Right lobe of liver (tissue), 6 donors: ENCODE measurements at regions not wholly inside any gene's neighbourhood (a gene's known extent, or its start where the extent isn't known, plus 50 kb on each side); places are given as distances from the start of the nearest gene placed in this dataset.

Source experiments
- ATAC-seq, 4 donors: fragments of 200-7000 bp; cut with Tn5 transposase; one replicate each; pipeline ENCODE4 v1.9.1; 2020; ENCODE audit warnings: mild to moderate bottlenecking in 4 of 4, moderate library complexity in 4 of 4
- DNase-seq, 3 donors: peaks; one replicate each; pipeline ENCODE4 v3.0.0-alpha.2; 2020
- H3K27ac ChIP-seq, 3 donors: fragments of 200-600 bp; one replicate each; pipeline ENCODE4 v1.8.0; 2022
- H3K27me3 ChIP-seq, 2 donors: fragments of 200-600 bp; one replicate each; pipeline ENCODE4 v1.8.0; 2022
- H3K36me3 ChIP-seq, 4 donors: fragments of 200-600 bp; sonication (generic) in 1 of 4; one replicate each; pipeline versions ENCODE4 v1.5.1 to v1.8.0; 2017 to 2022; ENCODE audit warnings: control low read depth in 1 of 4
- H3K4me1 ChIP-seq, 4 donors: fragments of 200-600 bp; sonication (generic) in 1 of 4; one replicate each; pipeline versions ENCODE4 v1.5.1 to v1.8.0; 2017 to 2022; ENCODE audit warnings: control low read depth in 1 of 4
- H3K4me3 ChIP-seq, 3 donors: fragments of 200-600 bp; one replicate each; pipeline ENCODE4 v1.8.0; 2022
- H3K9me3 ChIP-seq, 4 donors: fragments of 200-600 bp; sonication (generic) in 1 of 4; one replicate each; pipeline versions ENCODE4 v1.5.1 to v1.8.0; 2017 to 2022; ENCODE audit warnings: control low read depth in 1 of 4
- POLR2A ChIP-seq: fragments of 450-650 bp; IDR thresholded peaks from one replicate; pipeline ENCODE4 v1.6.1; 2017; ENCODE audit warnings: antibody characterized with exemption, mild to moderate bottlenecking
- WGBS: methylation state at CpG from one replicate; pipeline ENCODE4 v1.1.6; 2018; ENCODE audit warnings: low coverage, low lambda C conversion rate; ENCODE audit not compliant: insufficient coverage; ENCODE audit errors: missing lambda C conversion rate; 5-methylcytosine and 5-hydroxymethylcytosine counted together
- intact Hi-C, 2 donors: fragments of 100-400 bp; cut with DNase I; formaldehyde crosslinking; loops; one replicate each; pipeline versions ENCODE4 v1.11.2 to v1.14.1; 2022
- TF ChIP-seq, protein P1 (sequence below), 4 donors: fragments of 200-600 bp in 3 of 4; fragments of 450-650 bp in 1 of 4; IDR thresholded peaks; one replicate each; pipeline versions ENCODE4 v1.5.1 to v1.8.0; 2016 to 2022; ENCODE audit warnings: antibody characterized with exemption in 4 of 4, mild to moderate bottlenecking in 2 of 4
- donor health status: DM: no; HTN: yes; CAD: no.
- donor health status: DM: no; HTN: no; CAD: no.
- donor health status: DM: no; HTN: no; CAD: no.
- donor health status: DM: no; HTN: yes; CAD: no.
- donor health status: DM: no; HTN: yes; CAD: no.

DNA sequence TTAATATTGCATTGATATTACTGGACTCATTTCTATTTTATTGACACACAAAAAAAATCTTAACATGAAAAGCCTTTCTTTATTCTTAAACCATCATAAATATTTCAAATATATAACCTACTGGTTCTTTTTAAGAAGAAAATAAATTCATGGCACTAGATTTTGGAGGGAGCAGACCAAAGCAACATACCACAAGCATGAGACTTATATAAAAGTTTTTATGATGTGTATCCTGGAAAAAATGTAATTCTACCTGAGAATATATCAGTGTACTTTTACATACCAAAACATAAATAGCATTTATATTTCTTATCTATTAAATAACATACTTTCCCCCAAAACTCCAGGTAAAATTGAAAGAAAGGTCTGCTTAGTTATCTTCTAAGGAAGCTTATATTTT, 508.2 kb upstream of the SEMA3D start:
- Histone ChIP-seq H3K4me3 (no peak overlapping the region), H3K36me3 (no peaks in the 10 kb centered on the region), H3K27me3 (no peaks in the 10 kb centered on the region), H3K9me3 (no peaks in the 10 kb centered on the region), H3K27ac (no peak overlapping the region), H3K4me1 (no peaks in the 10 kb centered on the region)
- TF ChIP-seq, protein P1, sequence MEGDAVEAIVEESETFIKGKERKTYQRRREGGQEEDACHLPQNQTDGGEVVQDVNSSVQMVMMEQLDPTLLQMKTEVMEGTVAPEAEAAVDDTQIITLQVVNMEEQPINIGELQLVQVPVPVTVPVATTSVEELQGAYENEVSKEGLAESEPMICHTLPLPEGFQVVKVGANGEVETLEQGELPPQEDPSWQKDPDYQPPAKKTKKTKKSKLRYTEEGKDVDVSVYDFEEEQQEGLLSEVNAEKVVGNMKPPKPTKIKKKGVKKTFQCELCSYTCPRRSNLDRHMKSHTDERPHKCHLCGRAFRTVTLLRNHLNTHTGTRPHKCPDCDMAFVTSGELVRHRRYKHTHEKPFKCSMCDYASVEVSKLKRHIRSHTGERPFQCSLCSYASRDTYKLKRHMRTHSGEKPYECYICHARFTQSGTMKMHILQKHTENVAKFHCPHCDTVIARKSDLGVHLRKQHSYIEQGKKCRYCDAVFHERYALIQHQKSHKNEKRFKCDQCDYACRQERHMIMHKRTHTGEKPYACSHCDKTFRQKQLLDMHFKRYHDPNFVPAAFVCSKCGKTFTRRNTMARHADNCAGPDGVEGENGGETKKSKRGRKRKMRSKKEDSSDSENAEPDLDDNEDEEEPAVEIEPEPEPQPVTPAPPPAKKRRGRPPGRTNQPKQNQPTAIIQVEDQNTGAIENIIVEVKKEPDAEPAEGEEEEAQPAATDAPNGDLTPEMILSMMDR (IDR thresholded peaks at IDR 0.05), result no peak
- TF ChIP-seq POLR2A, result no peak
- DNase-seq (no peak), ATAC-seq (no peak)
- intact Hi-C loops, result no loop called here

- WGBS, result 92% methylated on average over 2 of the region's 2 CpGs
- no peak overlapping the region for H3K27ac ChIP-seq
- TF ChIP-seq, protein P1 (IDR thresholded peaks at IDR 0.05), result no peak
- no peak for TF ChIP-seq POLR2A
- no peaks in the 10 kb centered on the region for H3K27me3 ChIP-seq
- H3K9me3 ChIP-seq, result no peaks in the 10 kb centered on the region
- H3K4me1 ChIP-seq, result no peaks in the 10 kb centered on the region
- H3K4me3 ChIP-seq, result no peak overlapping the region
- no peak for DNase-seq
- intact Hi-C loops, result no loop called here
- ATAC-seq, result no peak
- no peaks in the 10 kb centered on the region for H3K36me3 ChIP-seq
These were observed 506.5 kb upstream of the SEMA3D start for GRCh38 chr7:85693326-85693725.

DNA sequence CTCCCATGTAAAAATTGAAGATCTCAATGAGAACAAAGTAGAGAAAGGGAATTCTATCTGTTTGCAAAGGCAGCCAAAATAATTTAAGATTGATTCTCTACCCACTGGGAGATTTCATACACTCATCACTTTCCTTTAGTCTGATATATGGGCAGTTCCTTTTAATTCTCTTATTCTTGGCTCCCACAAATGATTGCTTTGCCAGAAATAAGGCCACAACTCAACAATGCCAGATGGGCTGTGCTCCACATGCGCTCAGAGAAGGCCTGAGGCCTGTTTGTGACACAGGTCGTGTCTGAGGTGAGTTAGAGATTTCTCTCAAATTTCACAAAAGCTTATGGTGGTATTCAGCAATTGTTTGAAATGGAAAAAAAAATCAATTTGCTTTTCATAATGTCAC, 501.9 kb upstream of the SEMA3D start:
- no peaks in the 10 kb centered on the region for H3K27me3 ChIP-seq
- H3K36me3 ChIP-seq, result no peaks in the 10 kb centered on the region
- no peak for ATAC-seq
- H3K9me3 ChIP-seq, result no peaks in the 10 kb centered on the region
- WGBS, result 56% methylated on average over 2 of the region's 2 CpGs
- no peak overlapping the region for H3K4me3 ChIP-seq
- DNase-seq, result no peak
- intact Hi-C loops, result no loop called here
- no peaks in the 10 kb centered on the region for H3K4me1 ChIP-seq
- TF ChIP-seq, protein P1 (IDR thresholded peaks at IDR 0.05), result no peak
- no peak for TF ChIP-seq POLR2A
- no peak overlapping the region for H3K27ac ChIP-seq

- intact Hi-C loops, result no loop called here
- DNase-seq (no peak), ATAC-seq (no peak)
- no peaks in the 10 kb centered on the region for H3K36me3 ChIP-seq
- WGBS, result 43% methylated on average over 5 of the region's 7 CpGs
- no peaks in the 10 kb centered on the region for H3K27me3 ChIP-seq
- H3K4me1 ChIP-seq, result no peaks in the 10 kb centered on the region
- H3K9me3 ChIP-seq, result no peaks in the 10 kb centered on the region
- H3K4me3 ChIP-seq, result no peak overlapping the region
- no peak for TF ChIP-seq POLR2A
- TF ChIP-seq, protein P1 (IDR thresholded peaks at IDR 0.05), result no peak
- H3K27ac ChIP-seq, result no peak overlapping the region
These were observed 499.7 kb upstream of the SEMA3D start for GRCh38 chr7:85686401-85687181.

DNA sequence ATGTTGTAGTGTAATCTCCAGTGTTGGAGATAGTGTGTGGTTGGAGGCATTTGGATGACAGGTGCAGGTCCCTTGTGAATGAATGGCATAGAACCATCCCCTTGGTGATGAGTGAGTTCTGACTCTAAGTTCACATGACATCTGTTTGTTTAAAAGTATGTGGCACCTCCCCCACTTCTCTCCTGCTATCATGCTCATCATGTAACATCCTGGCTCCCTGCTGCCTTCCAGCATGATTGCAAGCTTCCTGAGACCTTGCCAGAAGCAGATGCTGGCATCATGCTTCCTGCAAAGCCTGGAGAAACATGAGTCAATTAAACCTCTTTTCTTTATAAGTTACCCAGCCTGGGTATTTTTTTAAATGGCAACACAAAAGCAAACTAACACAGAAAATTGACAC, 499.0 kb upstream of the SEMA3D start:
- Histone ChIP-seq H3K4me1 (no peaks in the 10 kb centered on the region), H3K4me3 (no peak overlapping the region), H3K9me3 (no peaks in the 10 kb centered on the region), H3K27ac (no peak overlapping the region), H3K36me3 (no peaks in the 10 kb centered on the region), H3K27me3 (no peaks in the 10 kb centered on the region)
- TF ChIP-seq POLR2A, result no peak
- TF ChIP-seq, protein P1 (IDR thresholded peaks at IDR 0.05), result no peak
- intact Hi-C loops, result no loop called here
- no peak for ATAC-seq
- no peak for DNase-seq
